ENCODE measurements at regions not wholly inside any gene's neighbourhood (a gene's known extent, or its start where the extent isn't known, plus 50 kb on each side); places are given as distances from the start of the nearest gene placed in this dataset.

DNA sequence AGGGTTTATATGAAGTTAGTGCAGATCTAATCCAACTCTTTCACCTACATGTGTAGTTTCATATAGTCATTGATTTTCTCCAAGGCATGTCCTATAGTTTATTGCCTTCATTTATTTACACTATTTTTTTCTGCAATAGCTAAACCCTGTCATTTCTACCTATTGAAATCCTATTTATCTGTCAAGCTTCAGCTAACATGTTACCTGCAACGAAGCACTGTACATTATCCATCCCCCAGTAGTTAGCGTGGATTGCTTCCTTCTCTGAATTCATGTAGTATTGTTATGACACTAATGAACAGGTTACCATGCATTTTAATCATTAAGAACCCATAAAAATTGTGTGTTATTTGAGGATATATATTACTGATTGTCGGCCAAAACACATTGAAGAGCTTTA is 742.9 kb upstream of the PCDH20 start:
- TF ChIP-seq SP1 (IDR thresholded peaks at IDR 0.05) (no peak), NR2F2 (IDR thresholded peaks at IDR 0.05) (no peak), CTCF (IDR thresholded peaks at IDR 0.05; ENCODE audit: low read depth, low read length, missing input control) (no peak), RAD21 (IDR thresholded peaks at IDR 0.05) (no peak), TAF1 (conservative IDR thresholded peaks at IDR 0.05) (no peak), REST (IDR thresholded peaks at IDR 0.05) (no peak), MAX (IDR thresholded peaks at IDR 0.05) (no peak), EGR1 (IDR thresholded peaks at IDR 0.05; ENCODE audit: low read depth in 2 of 2) (no peak)

Data from liver (tissue), 3 donors.